ENCODE measurements at regions not wholly inside any gene's neighbourhood (a gene's known extent, or its start where the extent isn't known, plus 50 kb on each side); places are given as distances from the start of the nearest gene placed in this dataset.

DNA sequence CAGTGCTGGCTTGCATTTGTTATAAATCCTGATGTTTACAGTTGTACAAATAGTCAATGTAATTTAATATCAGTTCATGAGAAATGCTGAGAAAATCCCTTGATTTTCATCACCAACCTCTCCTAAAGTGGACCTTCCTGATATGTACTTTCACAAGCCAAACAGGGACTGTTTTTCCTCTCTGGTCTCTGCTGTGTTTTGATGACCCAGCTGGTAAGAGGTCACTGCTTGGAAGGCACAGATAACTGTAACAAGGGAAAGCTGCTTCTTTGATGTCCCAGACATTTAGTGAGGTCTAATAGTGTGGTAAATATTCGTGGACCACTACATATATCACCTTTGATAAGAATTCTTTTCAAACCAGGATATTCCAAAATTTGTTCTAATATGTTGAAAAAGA lies 68.7 kb upstream of the HAPLN1 start:
- TF ChIP-seq, protein P1, sequence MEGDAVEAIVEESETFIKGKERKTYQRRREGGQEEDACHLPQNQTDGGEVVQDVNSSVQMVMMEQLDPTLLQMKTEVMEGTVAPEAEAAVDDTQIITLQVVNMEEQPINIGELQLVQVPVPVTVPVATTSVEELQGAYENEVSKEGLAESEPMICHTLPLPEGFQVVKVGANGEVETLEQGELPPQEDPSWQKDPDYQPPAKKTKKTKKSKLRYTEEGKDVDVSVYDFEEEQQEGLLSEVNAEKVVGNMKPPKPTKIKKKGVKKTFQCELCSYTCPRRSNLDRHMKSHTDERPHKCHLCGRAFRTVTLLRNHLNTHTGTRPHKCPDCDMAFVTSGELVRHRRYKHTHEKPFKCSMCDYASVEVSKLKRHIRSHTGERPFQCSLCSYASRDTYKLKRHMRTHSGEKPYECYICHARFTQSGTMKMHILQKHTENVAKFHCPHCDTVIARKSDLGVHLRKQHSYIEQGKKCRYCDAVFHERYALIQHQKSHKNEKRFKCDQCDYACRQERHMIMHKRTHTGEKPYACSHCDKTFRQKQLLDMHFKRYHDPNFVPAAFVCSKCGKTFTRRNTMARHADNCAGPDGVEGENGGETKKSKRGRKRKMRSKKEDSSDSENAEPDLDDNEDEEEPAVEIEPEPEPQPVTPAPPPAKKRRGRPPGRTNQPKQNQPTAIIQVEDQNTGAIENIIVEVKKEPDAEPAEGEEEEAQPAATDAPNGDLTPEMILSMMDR (conservative IDR thresholded peaks at IDR 0.05; ENCODE audit: low read depth, low read length), result no peak
- TF ChIP-seq EZH2phosphoT487 (IDR thresholded peaks at IDR 0.05; ENCODE audit: borderline replicate concordance, low read length), result no peak
